ENCODE measurements at regions not wholly inside any gene's neighbourhood (a gene's known extent, or its start where the extent isn't known, plus 50 kb on each side); places are given as distances from the start of the nearest gene placed in this dataset.

DNA sequence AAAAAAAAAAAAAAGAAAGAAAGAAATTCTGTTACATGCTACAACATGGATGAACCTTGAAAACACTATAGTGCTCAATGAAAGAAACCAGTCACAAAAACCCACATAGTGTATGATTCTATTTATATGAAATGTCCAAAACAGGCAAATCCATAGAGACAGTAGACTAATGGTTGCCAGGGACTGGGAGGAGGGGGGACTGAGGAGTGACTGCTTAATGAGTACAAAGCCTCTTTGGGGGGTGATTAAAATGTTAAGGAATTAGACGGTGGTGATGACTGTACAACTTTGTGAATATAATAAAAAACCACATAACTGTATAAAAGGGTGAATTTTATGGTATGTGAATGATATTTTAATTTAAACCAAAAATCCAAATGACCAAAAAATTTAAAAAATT is 116.0 kb upstream of the GUCA2B start:
- H3K27me3 ChIP-seq (replicated peaks in 1 of 2; ENCODE audit: control insufficient read depth in 2 of 2, insufficient read depth in 2 of 2, low read length in 1 of 2), result no peaks in the 10 kb centered on the region; a peak in 1 of 4 replicates
- ChIA-PET SMC1A (ENCODE audit: uncharacterized antibody, unreplicated experiment) (no interaction called here), CTCF (interaction anchor here (0.7 kb wide), 2 partner anchors 137 to 142 kb away, joined by 3 read pairs; no protein-coding TSS in a partner anchor), POLR2A (no interaction called here), RAD21 (ENCODE audit: unreplicated experiment) (no interaction called here)
- no peak for ATAC-seq
- no peaks in the 10 kb centered on the region for H4K20me1 ChIP-seq (ENCODE audit: control insufficient read depth, insufficient read depth)
- WGBS (ENCODE audit: insufficient coverage, insufficient replicate concordance, low lambda C conversion rate, missing lambda C conversion rate), result 0% methylated on average over 1 of the region's 1 CpG
- intact Hi-C loops (cut with micrococcal nuclease; ENCODE audit: unreplicated experiment) (loop anchor here (5.0 to 10.0 kb wide), 4 partner anchors 122 to 465 kb away; partner anchors contain the start of gene HIVEP3), in situ Hi-C loops (cut with MboI) (loop anchor here (10.0 kb wide), 1 partner anchor 462 kb away; no protein-coding TSS in a partner anchor)
- no peaks in the 10 kb centered on the region for H3K9me3 ChIP-seq (replicated peaks; ENCODE audit: control insufficient read depth, insufficient read depth, low read length)
- no peak overlapping the region for H2AFZ ChIP-seq (ENCODE audit: control insufficient read depth, low read depth, low read length)
- DNase-seq (ENCODE audit: low read depth, low spot score), result no peak
- no TSS peak for BruUV-seq (replicated peaks)
- no peak for FAIRE-seq
- TF ChIP-seq POLR2AphosphoS5 (IDR thresholded peaks at IDR 0.05; ENCODE audit: low read length) (no peak), TCF7 (IDR thresholded peaks at IDR 0.05; ENCODE audit: borderline replicate concordance) (no peak), NFYB (IDR thresholded peaks at IDR 0.05; ENCODE audit: insufficient read depth, low read depth, low read length) (no peak), ESRRA (IDR thresholded peaks at IDR 0.05; ENCODE audit: low read length) (no peak)
- no peak overlapping the region for H3K9ac ChIP-seq (ENCODE audit: control insufficient read depth, insufficient read depth, low read length)
- no peaks in the 10 kb centered on the region for H3K36me3 ChIP-seq (ENCODE audit: control insufficient read depth in 2 of 2, insufficient read depth in 2 of 2, low read length in 1 of 2)
- H3K79me2 ChIP-seq (ENCODE audit: control insufficient read depth, insufficient read depth, low read length), result peaks cover 22% of the 10 kb centered on the region
- peaks cover 8% of the 10 kb centered on the region; the same call in 1 of the 2 replicates for H3K4me1 ChIP-seq (ENCODE audit: control insufficient read depth, insufficient read depth, low read length)
- H3K27ac ChIP-seq (ENCODE audit: control insufficient read depth, insufficient read depth), result no peak overlapping the region
- no peak overlapping the region for H3K4me3 ChIP-seq
- H3K4me2 ChIP-seq (ENCODE audit: control insufficient read depth, insufficient read depth), result no peak overlapping the region

- Histone ChIP-seq H3K9me3 (replicated peaks; ENCODE audit: control insufficient read depth, insufficient read depth, low read length) (no peaks in the 10 kb centered on the region; the same call in 1 of the 3 replicates), H3K4me2 (ENCODE audit: control insufficient read depth, insufficient read depth) (peak overlapping the region; percentile 97), H3K36me3 (ENCODE audit: control insufficient read depth in 2 of 2, insufficient read depth in 2 of 2, low read length in 1 of 2) (no peaks in the 10 kb centered on the region), H3K27ac (ENCODE audit: control insufficient read depth, insufficient read depth) (peak overlapping the region; percentile 37; the same call in 1 of the 2 replicates), H2AFZ (ENCODE audit: control insufficient read depth, low read depth, low read length) (peak overlapping the region; percentile 94), H3K4me3 (peak overlapping the region; percentile 93), H4K20me1 (ENCODE audit: control insufficient read depth, insufficient read depth) (no peaks in the 10 kb centered on the region), H3K4me1 (ENCODE audit: control insufficient read depth, insufficient read depth, low read length) (peaks cover 8% of the 10 kb centered on the region; the same call in 1 of the 2 replicates), H3K27me3 (replicated peaks in 1 of 2; ENCODE audit: control insufficient read depth in 2 of 2, insufficient read depth in 2 of 2, low read length in 1 of 2) (no peaks in the 10 kb centered on the region; a peak in 1 of 4 replicates), H3K79me2 (ENCODE audit: control insufficient read depth, insufficient read depth, low read length) (peaks cover 26% of the 10 kb centered on the region), H3K9ac (ENCODE audit: control insufficient read depth, insufficient read depth, low read length) (peak overlapping the region; percentile 72)
- intact Hi-C loops (cut with micrococcal nuclease; ENCODE audit: unreplicated experiment), result loop anchor here (2.0 to 10.0 kb wide), 5 partner anchors 81 to 464 kb away; partner anchors contain the start of gene HIVEP3
- in situ Hi-C loops (cut with MboI), result loop anchor here (10.0 kb wide), 1 partner anchor 461 kb away; no protein-coding TSS in a partner anchor
- ChIA-PET CTCF (interaction anchor here (0.7 to 3.3 kb wide), 8 partner anchors 21 to 224 kb away, joined by 3 to 17 read pairs (median 4); no protein-coding TSS in a partner anchor), RAD21 (ENCODE audit: unreplicated experiment) (interaction anchor here (0.7 to 2.5 kb wide), 8 partner anchors 18 to 462 kb away, joined by 3 to 11 read pairs (median 5); partner anchors contain the start of gene HIVEP3), SMC1A (ENCODE audit: uncharacterized antibody, unreplicated experiment) (interaction anchor here (2.2 to 4.1 kb wide), 3 partner anchors 78 to 86 kb away, joined by 9 to 19 read pairs (median 11); no protein-coding TSS in a partner anchor), POLR2A (interaction anchor here (0.6 to 1.5 kb wide), 3 partner anchors 27 to 446 kb away, joined by 3 read pairs; no protein-coding TSS in a partner anchor)
- 2% methylated on average over 26 of the region's 60 CpGs for WGBS (ENCODE audit: insufficient coverage, insufficient replicate concordance, low lambda C conversion rate, missing lambda C conversion rate)
- BruUV-seq (replicated peaks), result TSS peak; percentile 71
- FAIRE-seq, result no peak
- peak; percentile 90 for ATAC-seq
- peak; percentile 55 for DNase-seq (ENCODE audit: low read depth, low spot score)
- TF ChIP-seq YY1 (IDR thresholded peaks at IDR 0.05; ENCODE audit: low read depth, low read length) (0 out of 2 replicates have a peak, but pooled peaks have one; percentile 0), EGR1 (IDR thresholded peaks at IDR 0.05; ENCODE audit: borderline replicate concordance in 1 of 2, low read depth in 2 of 2, low read length in 2 of 2) (peak in 1 of 2 experiments; percentile 48; a peak in 1 of 3 replicates), RUNX3 (IDR thresholded peaks at IDR 0.05; ENCODE audit: low read length) (peak; percentile 11; the same call in 1 of the 2 replicates), NRF1 (conservative IDR thresholded peaks at IDR 0.05; ENCODE audit: low read depth, low read length) (peak; percentile 51), SMC3 (IDR thresholded peaks at IDR 0.05; ENCODE audit: borderline replicate concordance, low read length) (no peak), NFXL1 (IDR thresholded peaks at IDR 0.05; ENCODE audit: borderline replicate concordance) (no peak), CBFB (IDR thresholded peaks at IDR 0.05; ENCODE audit: low read depth) (peak; percentile 33; the same call in 1 of the 2 replicates), KDM1A (IDR thresholded peaks at IDR 0.05; ENCODE audit: borderline replicate concordance) (no peak), MTA3 (IDR thresholded peaks at IDR 0.05; ENCODE audit: borderline replicate concordance, low read length) (no peak)
Measured at GRCh38 chr1:42035830-42036604, 117.2 kb upstream of the GUCA2B start.

All from GM12878 (cell line).